NCI-H2029 (cell line): ENCODE measurements at regions not wholly inside any gene's neighbourhood (a gene's known extent, or its start where the extent isn't known, plus 50 kb on each side); places are given as distances from the start of the nearest gene placed in this dataset.
"Not testable (repeated sequence)": the region's sequence is repeated elsewhere in the genome, so short reads cannot be mapped to it uniquely, and the experiment has no call there.

Experiments used
- DNase-seq: peaks from one replicate; lab custom pipeline; 2025; lab: John Stamatoyannopoulos, UW

DNA sequence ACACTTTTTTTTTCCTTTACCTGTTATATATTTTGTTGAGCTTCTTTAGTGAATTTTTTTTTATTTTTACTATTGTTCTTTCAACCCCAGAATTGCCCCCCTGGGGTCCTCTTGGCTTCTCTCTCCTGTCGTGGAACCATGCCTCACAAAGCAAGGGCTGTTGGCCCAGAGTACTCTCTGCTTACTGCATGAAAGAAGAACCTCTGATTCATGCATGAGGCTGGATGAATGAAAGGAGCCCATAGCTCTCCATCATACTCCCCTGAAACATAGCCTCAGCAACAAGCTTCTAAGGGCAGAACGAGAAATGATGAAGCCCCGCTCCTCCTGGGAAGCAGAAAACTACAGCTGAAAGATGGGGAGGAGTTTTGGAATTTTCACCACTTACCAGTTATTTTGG, 1441.0 kb downstream of the BRINP3 start:
- DNase-seq, result no peak

DNA sequence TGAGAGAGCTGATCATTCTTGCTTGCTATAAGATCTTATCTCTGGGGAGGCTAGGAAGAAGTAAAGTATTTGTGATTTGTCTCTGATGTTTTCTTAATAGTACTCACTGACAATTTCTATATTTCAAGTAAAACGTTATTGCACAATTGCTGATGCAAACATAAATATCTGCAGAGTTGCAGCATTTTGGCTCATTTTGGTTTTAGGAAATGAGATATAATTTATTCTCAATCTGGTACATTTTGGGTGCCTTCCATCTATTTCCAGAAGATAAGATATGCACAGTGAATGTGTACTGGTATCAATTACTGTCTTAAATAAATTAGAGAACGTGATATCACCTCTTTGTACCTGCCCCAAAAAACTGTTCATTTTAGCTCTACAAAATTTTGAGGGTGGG, 1431.5 kb downstream of the BRINP3 start:
- DNase-seq, result no peak

DNA sequence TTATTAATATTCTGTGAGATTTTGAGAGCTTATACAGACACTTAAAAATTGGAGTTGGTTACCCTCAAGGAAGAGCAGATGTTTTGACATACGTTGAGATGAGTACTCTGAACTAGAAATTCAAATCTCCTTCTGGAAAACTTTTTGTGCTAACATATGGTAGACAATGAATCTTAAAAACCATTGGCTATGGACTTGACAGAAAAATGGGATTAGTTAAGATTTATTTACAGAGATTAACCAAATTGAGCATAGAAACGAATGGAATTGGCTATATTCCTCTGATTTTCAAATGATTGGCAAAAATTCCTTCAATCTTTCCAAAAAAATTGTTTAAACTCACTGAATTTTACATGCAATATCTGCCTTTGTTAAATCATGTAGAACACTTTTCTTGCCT, 1392.9 kb downstream of the BRINP3 start:
- DNase-seq, result no peak

DNA sequence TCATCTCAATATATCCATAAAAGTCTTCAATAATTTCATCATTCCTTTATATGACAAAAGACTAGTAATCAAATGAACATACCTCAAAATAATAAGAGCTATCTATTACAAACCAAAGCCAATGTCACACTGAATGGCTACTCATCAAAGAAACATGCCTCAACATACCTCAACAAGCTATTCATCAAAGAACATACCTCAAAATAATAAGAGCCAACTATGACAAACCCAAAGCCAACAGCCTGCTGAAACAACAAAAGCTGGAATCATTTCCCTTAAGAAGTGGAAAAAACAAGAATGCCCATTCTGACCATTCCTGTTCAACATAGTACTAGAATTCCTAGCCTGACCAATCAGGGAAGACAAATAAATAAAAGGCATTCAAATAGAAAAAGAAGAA, 1373.7 kb downstream of the BRINP3 start:
- no peak for DNase-seq

- DNase-seq, result no peak
Observed at GRCh38 chr1:189117072-189117770, 1360.4 kb downstream of the BRINP3 start.

DNA sequence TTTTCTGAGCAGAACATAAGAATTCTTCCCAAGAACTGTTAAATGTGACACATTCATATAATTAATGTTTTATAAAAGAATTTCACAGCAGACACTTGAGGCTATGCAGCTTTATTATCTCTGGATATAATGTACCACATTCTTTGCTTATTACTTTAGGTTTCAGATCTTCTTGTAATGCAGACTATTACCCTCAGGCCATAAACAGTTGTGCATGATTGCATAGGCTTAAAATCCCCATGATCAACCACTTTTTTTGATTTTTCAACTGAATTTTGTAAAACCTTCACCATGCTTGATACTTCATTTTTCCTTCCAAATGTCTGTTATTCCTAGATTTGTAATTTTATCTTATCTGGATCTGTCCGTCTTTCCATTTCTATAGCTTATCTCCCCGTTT, 1355.7 kb downstream of the BRINP3 start:
- DNase-seq, result no peak

DNA sequence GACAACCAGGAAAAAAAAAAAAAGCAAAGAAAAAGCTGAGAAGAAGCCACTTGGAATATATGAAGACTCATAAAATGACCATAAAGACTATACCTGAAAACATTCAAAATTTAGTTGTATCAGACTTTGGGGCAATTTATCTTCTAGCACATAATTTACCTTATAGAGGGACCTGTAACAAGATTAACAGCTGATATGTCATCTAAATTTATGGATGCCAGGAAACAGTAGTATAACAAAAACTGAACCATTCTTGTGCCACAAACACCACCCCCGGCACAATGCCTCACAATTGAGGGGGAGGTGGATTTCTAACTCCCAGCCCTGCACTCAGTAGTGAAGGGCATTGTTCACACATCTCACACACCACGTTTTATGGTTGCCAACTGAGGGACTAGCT, 1352.0 kb downstream of the BRINP3 start:
- no peak for DNase-seq

DNA sequence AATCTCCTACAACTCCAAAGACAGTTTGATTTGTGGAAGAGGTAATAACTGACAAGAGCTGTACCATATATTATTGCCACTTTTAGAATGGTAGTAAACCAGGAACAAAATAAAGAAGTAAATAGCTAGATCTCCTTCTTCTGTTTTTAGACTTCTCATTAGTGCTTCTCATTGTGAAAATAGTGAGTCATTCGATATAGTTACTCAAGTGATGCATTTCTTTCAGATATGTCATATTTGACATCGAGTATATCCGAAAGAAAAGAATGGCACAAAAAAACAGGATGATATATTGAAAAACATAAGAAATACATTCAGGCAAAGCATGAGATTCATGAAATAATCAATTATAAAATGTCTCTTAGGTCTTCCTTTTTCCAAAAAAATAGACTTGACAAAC, 1346.1 kb downstream of the BRINP3 start:
- DNase-seq, result no peak

GRCh38 chr1:189139748-189140147, 1337.9 kb downstream of the BRINP3 start:
- not testable (repeated sequence) for DNase-seq

DNA sequence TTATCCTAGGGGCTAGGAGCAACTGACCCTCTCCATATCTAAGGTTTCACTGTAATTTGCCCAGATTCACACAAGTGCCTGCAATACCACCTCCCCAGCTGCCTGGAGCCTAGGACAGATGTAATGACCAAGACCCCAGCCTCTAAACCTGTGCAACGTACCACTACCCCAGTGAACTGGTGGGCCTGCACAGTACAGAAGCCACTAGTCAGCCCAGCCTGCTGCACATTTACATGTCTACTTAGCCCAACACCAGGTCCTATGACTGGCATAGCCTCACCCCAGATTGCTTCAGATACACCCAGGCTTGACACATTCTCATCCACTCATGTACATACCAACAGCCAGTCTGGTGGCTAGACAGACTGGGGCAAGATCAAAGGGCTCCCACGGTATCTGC, 1336.6 kb downstream of the BRINP3 start:
- DNase-seq, result no peak

DNA sequence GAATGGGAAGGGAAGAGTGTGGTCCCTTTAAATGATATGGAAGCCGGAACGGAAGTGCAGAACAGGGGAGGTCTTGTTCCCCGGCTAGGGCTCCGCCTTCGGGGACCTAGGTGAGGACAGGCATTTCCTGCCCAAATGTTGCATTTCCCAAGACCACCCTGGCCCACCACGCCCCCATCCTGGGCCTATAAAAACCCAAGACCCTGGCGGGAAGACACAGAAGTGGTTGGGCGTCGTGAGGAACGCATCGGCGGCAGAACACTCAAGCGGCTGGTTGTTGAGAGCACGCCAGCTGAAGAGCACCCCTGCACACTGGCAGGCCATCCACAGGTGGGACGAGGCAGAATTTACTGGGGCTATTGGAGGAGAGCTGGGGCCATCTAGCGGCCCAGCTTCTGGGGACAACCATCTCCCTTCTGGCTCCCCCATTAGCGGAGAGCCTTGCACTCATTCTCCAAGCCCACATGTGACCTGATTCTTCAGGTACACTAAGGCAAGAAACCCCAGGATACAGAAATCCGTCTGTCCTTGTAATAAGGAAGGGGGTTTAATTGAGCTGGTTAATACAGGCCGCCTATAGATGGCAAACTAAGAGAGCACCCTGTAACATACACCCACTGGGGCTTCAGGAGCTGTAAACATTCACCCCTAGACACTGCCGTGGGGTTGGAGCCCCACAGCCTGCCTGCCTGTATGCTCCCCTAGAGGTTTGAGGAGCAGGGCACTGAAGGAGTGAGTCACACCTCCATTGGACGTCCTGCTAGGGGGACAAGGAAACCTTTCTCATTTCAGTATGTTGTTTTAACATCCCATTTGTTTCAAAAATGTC, 1327.9 kb downstream of the BRINP3 start:
- peak; percentile 95 for DNase-seq

GRCh38 chr1:189150624-189151023, 1327.0 kb downstream of the BRINP3 start:
- peak; percentile 7 for DNase-seq

DNA sequence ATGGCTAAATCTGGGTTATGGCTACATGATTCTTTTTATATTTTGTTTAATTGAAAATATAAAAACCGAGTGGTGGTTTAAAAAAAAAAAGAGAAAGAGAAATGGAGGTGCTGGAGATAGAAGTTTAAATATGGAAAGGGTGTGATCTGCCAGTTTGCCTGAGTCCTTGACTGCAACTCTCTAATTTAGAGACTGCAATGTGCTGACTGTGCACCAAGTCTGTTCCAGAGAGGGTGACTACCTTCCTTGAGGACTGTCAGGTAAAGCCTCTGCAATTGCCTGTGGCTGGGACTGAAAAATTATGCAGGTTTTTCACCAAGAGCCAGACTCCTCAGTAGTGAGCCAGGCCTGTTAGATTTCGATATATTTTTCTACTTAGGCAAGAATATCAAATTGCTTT, 1326.3 kb downstream of the BRINP3 start:
- DNase-seq, result no peak

DNA sequence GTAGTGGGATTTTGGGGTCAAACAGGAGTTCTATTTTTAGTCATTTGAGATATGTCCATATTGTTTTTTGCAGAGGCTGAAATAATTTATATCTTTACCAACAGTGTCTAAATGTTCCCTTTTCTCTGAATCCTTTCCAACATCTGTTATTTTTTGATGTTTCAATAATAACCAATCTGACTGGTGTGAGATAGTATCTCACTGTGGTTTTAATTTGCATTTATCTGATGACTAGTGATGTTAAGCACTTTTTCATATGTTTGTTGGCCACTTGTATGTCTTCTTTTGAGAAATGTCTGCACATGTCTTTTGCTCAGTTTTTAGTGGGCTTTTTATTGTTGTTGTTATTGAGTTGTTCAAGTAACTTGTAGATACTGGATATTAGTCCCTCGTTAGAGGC, 1325.0 kb downstream of the BRINP3 start:
- DNase-seq, result no peak

DNA sequence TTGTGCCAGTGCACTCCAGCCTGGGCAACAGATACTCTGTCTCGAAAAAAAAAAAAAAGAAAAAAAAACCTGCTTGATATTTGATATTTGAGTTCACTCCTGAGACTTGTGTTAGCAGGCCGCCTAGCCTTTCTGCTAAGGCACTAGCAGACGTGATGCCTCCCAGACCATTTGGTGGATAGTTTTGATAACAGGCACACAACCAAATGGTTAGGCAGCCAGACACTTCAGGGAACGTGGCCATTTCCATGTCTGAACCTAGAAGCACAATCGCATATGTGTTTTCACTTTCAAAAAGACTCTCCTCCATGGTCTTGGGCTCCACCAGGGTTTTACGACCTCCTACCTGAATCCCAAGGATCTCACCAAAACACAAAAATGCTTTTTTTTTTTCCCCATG, 1319.5 kb downstream of the BRINP3 start:
- no peak for DNase-seq

DNA sequence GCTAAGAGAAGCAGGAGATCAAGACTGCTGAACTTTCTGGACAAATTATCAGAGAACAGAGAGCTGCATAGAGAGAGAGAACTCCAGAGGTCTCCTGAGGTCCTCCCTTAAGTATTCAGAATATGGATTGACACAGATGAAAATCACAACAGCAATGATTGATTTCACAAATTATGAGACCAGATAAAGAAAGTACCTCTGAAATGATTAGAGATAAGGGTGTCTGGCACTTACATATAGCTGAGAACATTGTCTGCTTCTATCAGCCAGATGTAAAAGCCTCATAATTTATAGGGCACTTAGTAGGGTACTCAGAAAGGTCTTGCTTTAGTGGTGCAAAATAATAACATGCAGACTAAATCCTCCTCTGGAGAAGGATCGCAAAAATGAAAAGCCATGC, 1301.8 kb downstream of the BRINP3 start:
- DNase-seq, result no peak

- no peak for DNase-seq
Observed at GRCh38 chr1:189180057-189180456, 1297.6 kb downstream of the BRINP3 start.

GRCh38 chr1:189185097-189185496, 1292.6 kb downstream of the BRINP3 start:
- DNase-seq, result no peak

GRCh38 chr1:189192741-189193520, 1284.7 kb downstream of the BRINP3 start:
- DNase-seq, result no peak

DNA sequence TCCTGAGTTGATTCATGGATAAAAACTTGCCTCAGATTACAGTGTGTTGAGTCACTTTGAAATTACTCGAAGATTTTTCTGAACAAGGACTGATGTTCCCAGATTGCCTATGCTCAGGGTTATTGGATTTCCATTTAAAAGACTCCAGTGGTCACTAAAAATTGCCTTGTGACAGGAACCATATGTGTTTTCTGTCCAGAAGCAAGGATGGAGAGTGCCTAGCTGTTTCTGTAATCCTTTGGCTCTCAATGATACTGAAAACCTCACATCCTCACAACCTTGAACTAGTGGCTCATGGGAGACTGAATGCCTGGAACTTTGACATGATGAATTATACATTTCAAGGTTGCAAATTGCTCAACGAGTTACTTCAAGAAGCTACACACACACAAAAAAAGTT, 1271.8 kb downstream of the BRINP3 start:
- no peak for DNase-seq

- no peak for DNase-seq
Observed at GRCh38 chr1:189206617-189207016, 1271.0 kb downstream of the BRINP3 start.

GRCh38 chr1:189211742-189212141, 1265.9 kb downstream of the BRINP3 start:
- DNase-seq, result no peak

GRCh38 chr1:189212606-189213005, 1265.1 kb downstream of the BRINP3 start:
- no peak for DNase-seq
